ENCODE measurements at regions not wholly inside any gene's neighbourhood (a gene's known extent, or its start where the extent isn't known, plus 50 kb on each side); places are given as distances from the start of the nearest gene placed in this dataset.

DNA sequence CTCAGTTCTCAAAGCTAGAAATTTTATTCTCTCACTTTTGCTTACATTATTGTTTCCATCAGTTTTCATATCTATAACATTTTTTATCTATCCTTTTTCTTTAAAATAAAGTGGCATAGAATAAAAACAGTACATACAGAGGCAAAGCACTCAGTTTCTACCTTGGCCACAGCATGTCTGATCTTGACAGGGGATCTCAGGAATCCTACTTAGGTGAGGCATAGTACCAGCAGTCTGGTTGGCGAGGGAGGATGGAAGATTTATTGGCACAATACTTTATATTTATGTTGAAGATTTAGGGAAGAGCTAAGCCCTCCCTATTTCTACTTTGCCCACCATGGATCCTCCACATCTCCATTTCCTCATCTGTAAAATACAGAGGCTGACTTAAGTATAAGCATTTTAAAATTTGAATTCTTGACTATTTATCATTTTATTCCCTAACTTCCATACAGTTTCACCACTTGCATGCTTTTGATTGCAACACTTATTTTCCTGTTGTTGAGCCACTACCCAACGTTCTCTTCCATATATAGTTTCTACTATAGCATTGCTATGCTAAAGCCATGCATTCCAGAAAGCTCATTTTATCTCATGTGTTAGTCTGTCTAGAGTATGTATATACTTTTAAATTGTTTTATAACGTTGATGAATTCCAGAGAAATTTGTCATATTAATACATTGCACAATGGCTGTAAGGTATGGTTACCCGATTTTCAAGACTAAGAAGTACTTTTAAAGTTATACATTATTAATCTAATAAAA, 506.7 kb downstream of the KCTD12 start:
- no peaks in the 10 kb centered on the region for H3K27me3 ChIP-seq
- DNase-seq (ENCODE audit: low spot score in 2 of 2), result no peak
- H3K36me3 ChIP-seq, result no peaks in the 10 kb centered on the region
- no peak overlapping the region for H3K27ac ChIP-seq
- H3K4me3 ChIP-seq, result no peak overlapping the region
- no peaks in the 10 kb centered on the region for H3K9me3 ChIP-seq
- TF ChIP-seq POLR2A (IDR thresholded peaks at IDR 0.05) (no peak), EP300 (IDR thresholded peaks at IDR 0.05) (no peak)
- TF ChIP-seq, protein P1, sequence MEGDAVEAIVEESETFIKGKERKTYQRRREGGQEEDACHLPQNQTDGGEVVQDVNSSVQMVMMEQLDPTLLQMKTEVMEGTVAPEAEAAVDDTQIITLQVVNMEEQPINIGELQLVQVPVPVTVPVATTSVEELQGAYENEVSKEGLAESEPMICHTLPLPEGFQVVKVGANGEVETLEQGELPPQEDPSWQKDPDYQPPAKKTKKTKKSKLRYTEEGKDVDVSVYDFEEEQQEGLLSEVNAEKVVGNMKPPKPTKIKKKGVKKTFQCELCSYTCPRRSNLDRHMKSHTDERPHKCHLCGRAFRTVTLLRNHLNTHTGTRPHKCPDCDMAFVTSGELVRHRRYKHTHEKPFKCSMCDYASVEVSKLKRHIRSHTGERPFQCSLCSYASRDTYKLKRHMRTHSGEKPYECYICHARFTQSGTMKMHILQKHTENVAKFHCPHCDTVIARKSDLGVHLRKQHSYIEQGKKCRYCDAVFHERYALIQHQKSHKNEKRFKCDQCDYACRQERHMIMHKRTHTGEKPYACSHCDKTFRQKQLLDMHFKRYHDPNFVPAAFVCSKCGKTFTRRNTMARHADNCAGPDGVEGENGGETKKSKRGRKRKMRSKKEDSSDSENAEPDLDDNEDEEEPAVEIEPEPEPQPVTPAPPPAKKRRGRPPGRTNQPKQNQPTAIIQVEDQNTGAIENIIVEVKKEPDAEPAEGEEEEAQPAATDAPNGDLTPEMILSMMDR (IDR thresholded peaks at IDR 0.05), result no peak
- 89 to 92% methylated on average over 4 of the region's 4 CpGs for WGBS, 2 donors
- peaks cover 0 to 17% (median 6%) of the 10 kb centered on the region in 4 donors for H3K4me1 ChIP-seq

GRCh38 chr13:76378767-76379166, 507.4 kb downstream of the KCTD12 start:
- H3K27ac ChIP-seq, result no peak overlapping the region
- H3K4me1 ChIP-seq, result peaks cover 0 to 10% (median 2%) of the 10 kb centered on the region in 4 donors
- TF ChIP-seq, protein P1 (IDR thresholded peaks at IDR 0.05), result no peak
- TF ChIP-seq EP300 (IDR thresholded peaks at IDR 0.05) (no peak), POLR2A (IDR thresholded peaks at IDR 0.05) (no peak)
- no peak overlapping the region for H3K4me3 ChIP-seq
- no peaks in the 10 kb centered on the region for H3K36me3 ChIP-seq
- no peaks in the 10 kb centered on the region for H3K9me3 ChIP-seq
- no peaks in the 10 kb centered on the region for H3K27me3 ChIP-seq
- no peak for DNase-seq (ENCODE audit: low spot score in 2 of 2)
- 73 to 81% methylated on average over 1 of the region's 1 CpG for WGBS, 2 donors

DNA sequence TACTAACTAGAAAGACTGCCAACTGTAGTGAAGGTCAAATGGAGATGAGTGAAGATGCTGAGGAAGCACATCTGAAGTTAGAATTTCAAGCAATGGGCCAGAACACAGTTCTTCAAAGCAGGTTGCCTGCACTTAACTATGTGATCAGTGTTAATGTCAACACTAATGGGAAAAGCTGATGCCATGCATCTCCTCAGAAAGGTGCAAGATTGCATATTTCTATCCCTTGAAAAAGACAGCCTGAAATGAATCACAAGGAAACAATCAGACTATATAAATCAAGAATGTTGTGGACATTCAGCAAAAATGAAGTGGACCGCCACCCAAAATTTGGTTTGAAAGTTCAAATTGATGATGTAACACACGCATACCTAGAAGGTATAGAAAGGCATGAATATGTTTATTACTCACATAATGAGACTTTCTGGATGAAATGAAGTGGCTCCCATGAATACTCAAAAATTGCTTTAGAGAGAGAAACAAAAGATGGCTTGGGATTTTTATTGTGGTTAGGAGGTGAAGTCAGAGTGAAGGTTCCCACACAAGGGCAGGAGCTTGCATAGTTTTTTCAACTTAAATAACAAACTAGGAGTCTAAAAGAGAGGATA, 522.4 kb downstream of the KCTD12 start:
- no peaks in the 10 kb centered on the region for H3K4me1 ChIP-seq
- no peak for DNase-seq (ENCODE audit: low spot score in 2 of 2)
- no peaks in the 10 kb centered on the region for H3K9me3 ChIP-seq
- no peaks in the 10 kb centered on the region for H3K36me3 ChIP-seq
- H3K4me3 ChIP-seq, result no peak overlapping the region
- TF ChIP-seq, protein P1 (IDR thresholded peaks at IDR 0.05), result no peak
- TF ChIP-seq POLR2A (IDR thresholded peaks at IDR 0.05) (no peak), EP300 (IDR thresholded peaks at IDR 0.05) (no peak)
- no peak overlapping the region for H3K27ac ChIP-seq
- WGBS, 2 donors, result 90 to 91% methylated on average over 2 of the region's 2 CpGs
- no peaks in the 10 kb centered on the region for H3K27me3 ChIP-seq

GRCh38 chr13:76361868-76362267, 524.3 kb downstream of the KCTD12 start:
- Histone ChIP-seq H3K9me3 (no peaks in the 10 kb centered on the region), H3K27ac (no peak overlapping the region), H3K4me3 (no peak overlapping the region), H3K36me3 (no peaks in the 10 kb centered on the region), H3K4me1 (no peaks in the 10 kb centered on the region), H3K27me3 (no peaks in the 10 kb centered on the region)
- DNase-seq (ENCODE audit: low spot score in 2 of 2), result no peak
- no peak for TF ChIP-seq EP300 (IDR thresholded peaks at IDR 0.05)
- no peak for TF ChIP-seq POLR2A (IDR thresholded peaks at IDR 0.05)
- TF ChIP-seq, protein P1 (IDR thresholded peaks at IDR 0.05), result no peak

GRCh38 chr13:76351541-76352229, 534.5 kb downstream of the KCTD12 start:
- WGBS, 2 donors, result 69 to 77% methylated on average over 5 of the region's 5 CpGs

More at GRCh38 chr13:76351541-76352229, 534.5 kb downstream of the KCTD12 start:
- Histone ChIP-seq H3K9me3 (no peaks in the 10 kb centered on the region), H3K4me3 (no peak overlapping the region), H3K27me3 (no peaks in the 10 kb centered on the region), H3K4me1 (no peaks in the 10 kb centered on the region), H3K27ac (no peak overlapping the region), H3K36me3 (no peaks in the 10 kb centered on the region)
- TF ChIP-seq EP300 (IDR thresholded peaks at IDR 0.05) (no peak), POLR2A (IDR thresholded peaks at IDR 0.05) (no peak)
- TF ChIP-seq, protein P1 (IDR thresholded peaks at IDR 0.05), result no peak
- no peak for DNase-seq (ENCODE audit: low spot score in 2 of 2)

Measured in tibial nerve (tissue), 4 donors.